Testis (tissue), 2 donors: ENCODE measurements at regions not wholly inside any gene's neighbourhood (a gene's known extent, or its start where the extent isn't known, plus 50 kb on each side); places are given as distances from the start of the nearest gene placed in this dataset.

Experiments used
- POLR2A ChIP-seq: fragments of 450-650 bp; IDR thresholded peaks from one replicate; pipeline ENCODE4 v1.6.1; 2017; ENCODE audit warnings: antibody characterized with exemption, mild to moderate bottlenecking, moderate library complexity
- TF ChIP-seq, protein P1 (sequence below), 3 experiments: fragments of 450-650 bp in 2 of 3; fragments of 200-600 bp in 1 of 3; sonication (generic) in 1 of 3; IDR thresholded peaks; one replicate each; pipeline ENCODE4 v1.5.1; 2016 to 2019; ENCODE audit warnings: antibody characterized with exemption in 3 of 3, mild to moderate bottlenecking in 2 of 3, moderate library complexity in 1 of 3

DNA sequence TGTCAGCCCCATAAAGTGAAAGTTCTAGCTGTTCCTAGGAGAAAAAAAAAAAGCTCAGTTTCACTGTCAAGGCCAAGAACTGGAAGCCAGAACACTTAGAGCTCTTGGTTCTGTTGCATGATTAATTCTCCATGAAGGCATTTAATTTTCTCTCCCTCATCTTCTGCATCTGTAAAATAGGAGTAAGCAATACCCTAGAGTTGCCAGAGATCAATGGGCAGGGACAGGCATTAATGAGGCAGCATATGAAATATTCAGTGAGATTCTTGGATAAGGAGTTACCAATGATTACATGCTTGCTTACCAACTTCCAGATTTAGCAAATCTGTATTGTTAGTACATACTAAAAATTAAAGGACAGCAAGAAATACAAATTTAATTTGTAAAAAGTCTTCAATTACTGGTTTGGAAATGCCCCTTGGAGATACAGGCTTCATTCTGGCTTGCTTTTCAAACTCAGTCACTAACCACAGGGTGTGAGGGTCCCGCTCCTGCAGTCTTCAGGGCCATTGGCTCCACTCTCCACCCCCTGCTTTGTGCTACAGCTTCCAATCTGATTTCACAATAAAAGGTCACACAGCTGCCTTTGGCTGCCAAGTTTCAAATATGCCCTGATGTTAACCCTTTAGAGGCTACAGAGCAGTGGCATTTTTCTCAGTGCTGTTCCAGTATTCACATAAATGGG, 624.6 kb downstream of the BNC2 start:
- TF ChIP-seq, protein P1, sequence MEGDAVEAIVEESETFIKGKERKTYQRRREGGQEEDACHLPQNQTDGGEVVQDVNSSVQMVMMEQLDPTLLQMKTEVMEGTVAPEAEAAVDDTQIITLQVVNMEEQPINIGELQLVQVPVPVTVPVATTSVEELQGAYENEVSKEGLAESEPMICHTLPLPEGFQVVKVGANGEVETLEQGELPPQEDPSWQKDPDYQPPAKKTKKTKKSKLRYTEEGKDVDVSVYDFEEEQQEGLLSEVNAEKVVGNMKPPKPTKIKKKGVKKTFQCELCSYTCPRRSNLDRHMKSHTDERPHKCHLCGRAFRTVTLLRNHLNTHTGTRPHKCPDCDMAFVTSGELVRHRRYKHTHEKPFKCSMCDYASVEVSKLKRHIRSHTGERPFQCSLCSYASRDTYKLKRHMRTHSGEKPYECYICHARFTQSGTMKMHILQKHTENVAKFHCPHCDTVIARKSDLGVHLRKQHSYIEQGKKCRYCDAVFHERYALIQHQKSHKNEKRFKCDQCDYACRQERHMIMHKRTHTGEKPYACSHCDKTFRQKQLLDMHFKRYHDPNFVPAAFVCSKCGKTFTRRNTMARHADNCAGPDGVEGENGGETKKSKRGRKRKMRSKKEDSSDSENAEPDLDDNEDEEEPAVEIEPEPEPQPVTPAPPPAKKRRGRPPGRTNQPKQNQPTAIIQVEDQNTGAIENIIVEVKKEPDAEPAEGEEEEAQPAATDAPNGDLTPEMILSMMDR (IDR thresholded peaks at IDR 0.05), result no peak
- TF ChIP-seq POLR2A, result no peak
